CD4-positive, alpha-beta T cell treated with Interleukin-12 subunit alpha and Interleukin-12 subunit beta, for 1 hour (primary cell): ENCODE measurements at regions not wholly inside any gene's neighbourhood (a gene's known extent, or its start where the extent isn't known, plus 50 kb on each side); places are given as distances from the start of the nearest gene placed in this dataset.
"Not testable (repeated sequence)": the region's sequence is repeated elsewhere in the genome, so short reads cannot be mapped to it uniquely, and the experiment has no call there.

ENCODE experiments used
- DNase-seq: peaks from one replicate; pipeline ENCODE4 v3.0.0-alpha.2; 2020

- DNase-seq: no peak
Observed at GRCh38 chr2:64797881-64798575, 144.3 kb upstream of the SERTAD2 start.

- no peak for DNase-seq
Observed at GRCh38 chr2:64799592-64800252, 146.0 kb upstream of the SERTAD2 start.

GRCh38 chr2:64803776-64804175, 150.1 kb upstream of the SERTAD2 start:
- no peak for DNase-seq

- no peak for DNase-seq
Observed at GRCh38 chr2:64804651-64805050, 150.9 kb upstream of the SERTAD2 start.

GRCh38 chr2:64807417-64807816, 153.7 kb upstream of the SERTAD2 start:
- DNase-seq: no peak

- DNase-seq: no peak
Observed at GRCh38 chr2:64808092-64808491, 154.4 kb upstream of the SERTAD2 start.

GRCh38 chr2:64808754-64809153, 155.0 kb upstream of the SERTAD2 start:
- DNase-seq: no peak

GRCh38 chr2:64809216-64809615, 155.5 kb upstream of the SERTAD2 start:
- DNase-seq: no peak

GRCh38 chr2:64812285-64812684, 158.6 kb upstream of the SERTAD2 start:
- no peak for DNase-seq

GRCh38 chr2:64814007-64814406, 160.3 kb upstream of the SERTAD2 start:
- no peak for DNase-seq

- DNase-seq: not testable (repeated sequence)
Observed at GRCh38 chr2:64816526-64816925, 162.8 kb upstream of the SERTAD2 start.

- no peak for DNase-seq
Observed at GRCh38 chr2:64817453-64817852, 163.7 kb upstream of the SERTAD2 start.

GRCh38 chr2:64818664-64819060, 164.9 kb upstream of the SERTAD2 start:
- no peak for DNase-seq

- DNase-seq: no peak
Observed at GRCh38 chr2:64819361-64819760, 165.6 kb upstream of the SERTAD2 start.

- peak; percentile 60 for DNase-seq
Observed at GRCh38 chr2:64819774-64820688, 166.3 kb upstream of the SERTAD2 start.

GRCh38 chr2:64820901-64821300, 167.2 kb upstream of the SERTAD2 start:
- DNase-seq: no peak

- no peak for DNase-seq
Observed at GRCh38 chr2:64823794-64824193, 165.4 kb upstream of the SLC1A4 start.

- DNase-seq: no peak
Observed at GRCh38 chr2:64825831-64826491, 163.2 kb upstream of the SLC1A4 start.

- no peak for DNase-seq
Observed at GRCh38 chr2:64826703-64827102, 162.5 kb upstream of the SLC1A4 start.

GRCh38 chr2:64828261-64828660, 160.9 kb upstream of the SLC1A4 start:
- no peak for DNase-seq

- DNase-seq: no peak
Observed at GRCh38 chr2:64829525-64829924, 159.7 kb upstream of the SLC1A4 start.

GRCh38 chr2:64831134-64831976, 157.8 kb upstream of the SLC1A4 start:
- DNase-seq: peak; percentile 87
